Activated T-helper 17 cell treated with anti-CD3 and anti-CD28 coated beads, Interleukin-2, amount 50 U/mL, for 72 hours (primary cell): ENCODE measurements at regions not wholly inside any gene's neighbourhood (a gene's known extent, or its start where the extent isn't known, plus 50 kb on each side); places are given as distances from the start of the nearest gene placed in this dataset.

Experiments used
- ATAC-seq: fragments of 150-1000 bp; cut with Tn5 transposase; replicated peaks from 2 replicates; pipeline ENCODE4 v1.10.0; 2021; ENCODE audit warnings: mild to moderate bottlenecking, moderate library complexity
- H3K27ac Mint-ChIP-seq: one replicate; pipeline ENCODE4 v1.8.0; 2022; ENCODE audit warnings: mixed read lengths
- H3K27me3 Mint-ChIP-seq: one replicate; pipeline ENCODE4 v1.8.0; 2022; ENCODE audit warnings: mixed read lengths
- H3K36me3 Mint-ChIP-seq: one replicate; pipeline ENCODE4 v1.8.0; 2022; ENCODE audit warnings: low read depth, mild to moderate bottlenecking, mixed read lengths
- H3K4me1 Mint-ChIP-seq: one replicate; pipeline ENCODE4 v1.8.0; 2022; ENCODE audit warnings: mixed read lengths
- H3K4me3 Mint-ChIP-seq: one replicate; pipeline ENCODE4 v1.8.0; 2022; ENCODE audit warnings: mild to moderate bottlenecking, mixed read lengths
- H3K9me3 Mint-ChIP-seq: one replicate; pipeline ENCODE4 v1.8.0; 2022; ENCODE audit warnings: mixed read lengths

GRCh38 chr2:63658176-63658968 is 69.6 kb downstream of the MDH1 start:
- H3K4me3 Mint-ChIP-seq = no peak overlapping the region
- H3K4me1 Mint-ChIP-seq = no peaks in the 10 kb centered on the region
- H3K36me3 Mint-ChIP-seq = no peaks in the 10 kb centered on the region
- H3K27ac Mint-ChIP-seq = no peak overlapping the region
- H3K9me3 Mint-ChIP-seq = no peaks in the 10 kb centered on the region
- H3K27me3 Mint-ChIP-seq = peaks cover 22% of the 10 kb centered on the region
- ATAC-seq = no peak

- Mint-ChIP-seq H3K36me3 (no peaks in the 10 kb centered on the region), H3K9me3 (no peaks in the 10 kb centered on the region), H3K4me1 (no peaks in the 10 kb centered on the region), H3K27ac (no peak overlapping the region), H3K27me3 (peaks cover 25% of the 10 kb centered on the region), H3K4me3 (no peak overlapping the region)
- ATAC-seq = no peak
Measured at GRCh38 chr2:63660060-63660459, 71.3 kb downstream of the MDH1 start.

- Mint-ChIP-seq H3K4me3 (no peak overlapping the region), H3K4me1 (no peaks in the 10 kb centered on the region), H3K9me3 (no peaks in the 10 kb centered on the region), H3K36me3 (no peaks in the 10 kb centered on the region), H3K27ac (no peak overlapping the region), H3K27me3 (peaks cover 29% of the 10 kb centered on the region)
- no peak for ATAC-seq
Measured at GRCh38 chr2:63661076-63661475, 72.3 kb downstream of the MDH1 start.

- H3K36me3 Mint-ChIP-seq = no peaks in the 10 kb centered on the region
- no peaks in the 10 kb centered on the region for H3K9me3 Mint-ChIP-seq
- ATAC-seq = no peak
- peaks cover 26% of the 10 kb centered on the region for H3K27me3 Mint-ChIP-seq
- H3K4me3 Mint-ChIP-seq = no peak overlapping the region
- no peak overlapping the region for H3K27ac Mint-ChIP-seq
- no peaks in the 10 kb centered on the region for H3K4me1 Mint-ChIP-seq
Measured at GRCh38 chr2:63662028-63662804, 73.5 kb downstream of the MDH1 start.

- H3K9me3 Mint-ChIP-seq = no peaks in the 10 kb centered on the region
- no peaks in the 10 kb centered on the region for H3K36me3 Mint-ChIP-seq
- no peak overlapping the region for H3K4me3 Mint-ChIP-seq
- no peak overlapping the region for H3K27ac Mint-ChIP-seq
- H3K27me3 Mint-ChIP-seq = peaks cover 26% of the 10 kb centered on the region
- H3K4me1 Mint-ChIP-seq = no peaks in the 10 kb centered on the region
- ATAC-seq = no peak
Measured at GRCh38 chr2:63663013-63663864, 74.5 kb downstream of the MDH1 start.

GRCh38 chr2:63665091-63665490 is 76.3 kb downstream of the MDH1 start:
- no peaks in the 10 kb centered on the region for H3K36me3 Mint-ChIP-seq
- H3K9me3 Mint-ChIP-seq = no peaks in the 10 kb centered on the region
- H3K27me3 Mint-ChIP-seq = peaks cover 26% of the 10 kb centered on the region
- H3K4me3 Mint-ChIP-seq = no peak overlapping the region
- no peak overlapping the region for H3K27ac Mint-ChIP-seq
- ATAC-seq = no peak
- no peaks in the 10 kb centered on the region for H3K4me1 Mint-ChIP-seq

- H3K27me3 Mint-ChIP-seq = peaks cover 32% of the 10 kb centered on the region
- no peak overlapping the region for H3K27ac Mint-ChIP-seq
- H3K36me3 Mint-ChIP-seq = no peaks in the 10 kb centered on the region
- no peak overlapping the region for H3K4me3 Mint-ChIP-seq
- H3K9me3 Mint-ChIP-seq = no peaks in the 10 kb centered on the region
- ATAC-seq = no peak
- no peaks in the 10 kb centered on the region for H3K4me1 Mint-ChIP-seq
Measured at GRCh38 chr2:63665846-63666475, 77.2 kb downstream of the MDH1 start.

GRCh38 chr2:63667132-63667700 is 78.5 kb downstream of the MDH1 start:
- H3K4me1 Mint-ChIP-seq = no peaks in the 10 kb centered on the region
- H3K27me3 Mint-ChIP-seq = peaks cover 39% of the 10 kb centered on the region
- no peak overlapping the region for H3K4me3 Mint-ChIP-seq
- H3K36me3 Mint-ChIP-seq = no peaks in the 10 kb centered on the region
- no peak overlapping the region for H3K27ac Mint-ChIP-seq
- ATAC-seq = no peak
- H3K9me3 Mint-ChIP-seq = no peaks in the 10 kb centered on the region

- no peaks in the 10 kb centered on the region for H3K4me1 Mint-ChIP-seq
- no peaks in the 10 kb centered on the region for H3K9me3 Mint-ChIP-seq
- H3K4me3 Mint-ChIP-seq = no peak overlapping the region
- ATAC-seq = no peak
- no peaks in the 10 kb centered on the region for H3K36me3 Mint-ChIP-seq
- H3K27me3 Mint-ChIP-seq = peaks cover 39% of the 10 kb centered on the region
- H3K27ac Mint-ChIP-seq = no peak overlapping the region
Measured at GRCh38 chr2:63668000-63668399, 79.2 kb downstream of the MDH1 start.

- ATAC-seq = no peak
- Mint-ChIP-seq H3K27me3 (peaks cover 39% of the 10 kb centered on the region), H3K36me3 (no peaks in the 10 kb centered on the region), H3K27ac (no peak overlapping the region), H3K4me1 (no peaks in the 10 kb centered on the region), H3K4me3 (no peak overlapping the region), H3K9me3 (no peaks in the 10 kb centered on the region)
Measured at GRCh38 chr2:63668466-63668865, 79.7 kb downstream of the MDH1 start.

- no peaks in the 10 kb centered on the region for H3K9me3 Mint-ChIP-seq
- H3K4me1 Mint-ChIP-seq = no peaks in the 10 kb centered on the region
- peaks cover 34% of the 10 kb centered on the region for H3K27me3 Mint-ChIP-seq
- no peaks in the 10 kb centered on the region for H3K36me3 Mint-ChIP-seq
- ATAC-seq = no peak
- H3K4me3 Mint-ChIP-seq = no peak overlapping the region
- no peak overlapping the region for H3K27ac Mint-ChIP-seq
Measured at GRCh38 chr2:63669596-63669995, 80.8 kb downstream of the MDH1 start.

GRCh38 chr2:63673865-63674533 is 85.2 kb downstream of the MDH1 start:
- ATAC-seq = no peak
- no peak overlapping the region for H3K27ac Mint-ChIP-seq
- no peaks in the 10 kb centered on the region for H3K4me1 Mint-ChIP-seq
- H3K36me3 Mint-ChIP-seq = no peaks in the 10 kb centered on the region
- no peak overlapping the region for H3K4me3 Mint-ChIP-seq
- peaks cover 27% of the 10 kb centered on the region for H3K27me3 Mint-ChIP-seq
- H3K9me3 Mint-ChIP-seq = no peaks in the 10 kb centered on the region

GRCh38 chr2:63675026-63675425 is 86.3 kb downstream of the MDH1 start:
- Mint-ChIP-seq H3K4me3 (no peak overlapping the region), H3K36me3 (no peaks in the 10 kb centered on the region), H3K4me1 (no peaks in the 10 kb centered on the region), H3K27ac (no peak overlapping the region), H3K27me3 (peaks cover 27% of the 10 kb centered on the region), H3K9me3 (no peaks in the 10 kb centered on the region)
- ATAC-seq = no peak
